OCI-LY1 (cell line): ENCODE measurements at regions not wholly inside any gene's neighbourhood (a gene's known extent, or its start where the extent isn't known, plus 50 kb on each side); places are given as distances from the start of the nearest gene placed in this dataset.
"Not testable (repeated sequence)": the region's sequence is repeated elsewhere in the genome, so short reads cannot be mapped to it uniquely, and the experiment has no call there.

Source experiments
- H2AFZ ChIP-seq: fragments of 200-600 bp; sonication (generic), shearing (Covaris generic); 2 replicates; pipeline ENCODE4 v1.6.0; 2014; ENCODE audit warnings: antibody characterized with exemption, mild to moderate bottlenecking, low read length
- H3F3A ChIP-seq: fragments of 200-600 bp; sonication (generic), shearing (Covaris generic); 2 replicates; pipeline ENCODE4 v1.6.0; 2014; ENCODE audit warnings: mild to moderate bottlenecking, antibody characterized with exemption, low read length, moderate library complexity; ENCODE audit not compliant: insufficient read depth
- H3K27ac ChIP-seq: fragments of 200-600 bp; sonication (generic); 2 replicates; pipeline ENCODE4 v1.5.1; 2014; ENCODE audit warnings: low read length, mixed run types, mild to moderate bottlenecking, low read depth; ENCODE audit not compliant: poor library complexity, severe bottlenecking
- H3K27me3 ChIP-seq: fragments of 200-600 bp; sonication (generic); 2 replicates; pipeline ENCODE4 v1.6.0; 2014; ENCODE audit warnings: antibody characterized with exemption, mild to moderate bottlenecking, low read length, moderate library complexity; ENCODE audit not compliant: insufficient read depth
- H3K36me3 ChIP-seq: fragments of 200-600 bp; sonication (generic); 2 replicates; pipeline ENCODE4 v1.6.1; 2014; ENCODE audit warnings: mild to moderate bottlenecking, antibody characterized with exemption, low read length, moderate library complexity, mixed read lengths; ENCODE audit not compliant: insufficient read depth
- H3K4me1 ChIP-seq: fragments of 200-600 bp; sonication (generic); 2 replicates; pipeline ENCODE4 v1.5.1; 2014; ENCODE audit warnings: mild to moderate bottlenecking, low read length, moderate library complexity; ENCODE audit not compliant: insufficient read depth, severe bottlenecking
- H3K4me2 ChIP-seq: fragments of 200-600 bp; sonication (generic), shearing (Covaris generic); 2 replicates; pipeline ENCODE4 v1.6.1; 2014; ENCODE audit warnings: low read length
- H3K4me3 ChIP-seq: fragments of 200-600 bp; sonication (generic); 2 replicates; pipeline ENCODE4 v1.5.1; 2014; ENCODE audit warnings: low read length, low read depth, mild to moderate bottlenecking, mixed read lengths; ENCODE audit not compliant: poor library complexity, severe bottlenecking
- H3K79me2 ChIP-seq: fragments of 200-600 bp; shearing (Covaris generic); 2 replicates; pipeline ENCODE4 v1.6.1; 2016; ENCODE audit warnings: mixed run types, low read length, mixed read lengths; ENCODE audit not compliant: insufficient read depth
- H3K9ac ChIP-seq: fragments of 200-600 bp; sonication (generic), shearing (Covaris generic); 2 replicates; pipeline ENCODE4 v1.6.1; 2014; ENCODE audit warnings: mild to moderate bottlenecking, low read length, mixed read lengths
- H3K9me2 ChIP-seq: fragments of 200-600 bp; sonication (generic), shearing (Covaris generic); 2 replicates; pipeline ENCODE4 v1.6.1; 2014; ENCODE audit warnings: low read depth, mild to moderate bottlenecking, low read length, mixed read lengths
- H3K9me3 ChIP-seq: fragments of 200-600 bp; shearing (Covaris generic); 2 replicates; pipeline ENCODE4 v1.6.1; 2014; ENCODE audit warnings: low read length, mixed read lengths
- H4K20me1 ChIP-seq: fragments of 200-600 bp; sonication (generic), shearing (Covaris generic); 2 replicates; pipeline ENCODE4 v1.6.0; 2016; ENCODE audit warnings: mild to moderate bottlenecking, low read length; ENCODE audit not compliant: insufficient read depth
- EZH2 ChIP-seq: fragments of 200-600 bp; sonication (generic), shearing (Covaris generic); IDR thresholded peaks from 2 replicates; pipeline ENCODE4 v1.8.0; 2017; ENCODE audit warnings: borderline replicate concordance, mixed run types, mild to moderate bottlenecking, antibody characterized with exemption, low read length, moderate library complexity, mixed read lengths
- TF ChIP-seq, protein P1 (sequence below): fragments of 200-600 bp; sonication (generic), shearing (Covaris generic); IDR thresholded peaks from 2 replicates; pipeline ENCODE4 v1.5.1; 2017; ENCODE audit warnings: mild to moderate bottlenecking, antibody characterized with exemption, low read length, moderate library complexity, mixed read lengths

DNA sequence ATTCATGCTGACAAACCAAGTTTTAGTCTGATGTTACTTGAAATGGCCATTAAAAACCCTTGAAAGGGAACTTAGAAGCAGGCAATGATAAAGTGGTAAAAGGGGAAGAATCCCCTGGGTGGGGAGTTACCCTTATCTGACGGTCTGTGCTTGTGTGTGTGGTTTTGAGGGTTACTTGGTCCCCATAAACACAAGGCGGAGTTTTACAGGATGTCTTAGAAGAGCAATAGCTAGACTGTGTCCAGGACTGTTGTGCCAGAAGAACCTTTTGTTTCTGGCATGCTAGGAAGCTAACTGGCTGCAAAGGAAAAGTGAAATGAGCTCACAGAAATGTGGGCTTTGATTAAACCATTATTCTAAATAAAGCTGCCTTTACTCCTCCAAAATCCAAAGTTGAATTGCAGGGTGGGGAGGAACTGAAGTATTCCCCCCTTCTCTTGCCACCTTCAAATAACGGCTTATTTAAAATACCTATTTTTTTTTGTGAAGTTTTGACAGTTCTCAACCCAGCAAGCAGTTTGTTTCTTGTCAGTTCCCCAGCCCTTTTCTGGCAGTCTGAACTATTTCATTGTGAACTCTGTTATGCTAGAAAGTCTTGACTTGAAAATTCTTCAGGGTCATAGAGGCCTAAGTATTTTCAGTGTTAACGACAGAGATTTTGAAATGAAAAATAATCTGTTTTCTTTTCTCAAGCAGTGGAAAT lies 443.5 kb downstream of the OTOL1 start:
- Histone ChIP-seq H2AFZ (no peak overlapping the region), H3K4me1 (no peaks in the 10 kb centered on the region), H4K20me1 (no peaks in the 10 kb centered on the region), H3K36me3 (no peaks in the 10 kb centered on the region), H3K9me3 (0 out of 2 replicates have a peak, but pooled peaks cover under 1% of the 10 kb centered on the region), H3K9ac (no peak overlapping the region), H3K27me3 (no peaks in the 10 kb centered on the region), H3K9me2 (no peaks in the 10 kb centered on the region), H3K27ac (no peak overlapping the region), H3F3A (no peaks in the 10 kb centered on the region), H3K4me3 (no peak overlapping the region), H3K4me2 (no peak overlapping the region), H3K79me2 (no peaks in the 10 kb centered on the region)
- TF ChIP-seq, protein P1, sequence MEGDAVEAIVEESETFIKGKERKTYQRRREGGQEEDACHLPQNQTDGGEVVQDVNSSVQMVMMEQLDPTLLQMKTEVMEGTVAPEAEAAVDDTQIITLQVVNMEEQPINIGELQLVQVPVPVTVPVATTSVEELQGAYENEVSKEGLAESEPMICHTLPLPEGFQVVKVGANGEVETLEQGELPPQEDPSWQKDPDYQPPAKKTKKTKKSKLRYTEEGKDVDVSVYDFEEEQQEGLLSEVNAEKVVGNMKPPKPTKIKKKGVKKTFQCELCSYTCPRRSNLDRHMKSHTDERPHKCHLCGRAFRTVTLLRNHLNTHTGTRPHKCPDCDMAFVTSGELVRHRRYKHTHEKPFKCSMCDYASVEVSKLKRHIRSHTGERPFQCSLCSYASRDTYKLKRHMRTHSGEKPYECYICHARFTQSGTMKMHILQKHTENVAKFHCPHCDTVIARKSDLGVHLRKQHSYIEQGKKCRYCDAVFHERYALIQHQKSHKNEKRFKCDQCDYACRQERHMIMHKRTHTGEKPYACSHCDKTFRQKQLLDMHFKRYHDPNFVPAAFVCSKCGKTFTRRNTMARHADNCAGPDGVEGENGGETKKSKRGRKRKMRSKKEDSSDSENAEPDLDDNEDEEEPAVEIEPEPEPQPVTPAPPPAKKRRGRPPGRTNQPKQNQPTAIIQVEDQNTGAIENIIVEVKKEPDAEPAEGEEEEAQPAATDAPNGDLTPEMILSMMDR = no peak
- TF ChIP-seq EZH2 = no peak

GRCh38 chr3:161940621-161940965 lies 444.0 kb downstream of the OTOL1 start:
- Histone ChIP-seq H3K36me3 (no peaks in the 10 kb centered on the region), H3K4me3 (no peak overlapping the region), H3K9me3 (0 out of 2 replicates have a peak, but pooled peaks cover 2% of the 10 kb centered on the region), H3K4me2 (no peak overlapping the region), H3K27me3 (no peaks in the 10 kb centered on the region), H3K4me1 (no peaks in the 10 kb centered on the region), H2AFZ (no peak overlapping the region), H3K9me2 (no peaks in the 10 kb centered on the region), H3F3A (no peaks in the 10 kb centered on the region), H3K79me2 (no peaks in the 10 kb centered on the region), H4K20me1 (no peaks in the 10 kb centered on the region), H3K27ac (no peak overlapping the region), H3K9ac (no peak overlapping the region)
- no peak for TF ChIP-seq EZH2
- TF ChIP-seq, protein P1 = no peak

GRCh38 chr3:161941891-161942290 lies 445.3 kb downstream of the OTOL1 start:
- Histone ChIP-seq H3K4me2 (no peak overlapping the region), H3K27ac (no peak overlapping the region), H3F3A (no peaks in the 10 kb centered on the region), H3K9me2 (no peaks in the 10 kb centered on the region), H3K9ac (no peak overlapping the region), H3K27me3 (no peaks in the 10 kb centered on the region), H4K20me1 (no peaks in the 10 kb centered on the region), H3K9me3 (0 out of 2 replicates have a peak, but pooled peaks cover 2% of the 10 kb centered on the region), H3K4me3 (no peak overlapping the region), H2AFZ (no peak overlapping the region), H3K36me3 (no peaks in the 10 kb centered on the region), H3K4me1 (no peaks in the 10 kb centered on the region), H3K79me2 (no peaks in the 10 kb centered on the region)
- no peak for TF ChIP-seq EZH2
- TF ChIP-seq, protein P1 = no peak

GRCh38 chr3:161943801-161944345 lies 447.3 kb downstream of the OTOL1 start:
- H3F3A ChIP-seq, H4K20me1 ChIP-seq, H3K4me2 ChIP-seq, H3K27ac ChIP-seq, H3K4me3 ChIP-seq, H2AFZ ChIP-seq, H3K9me2 ChIP-seq, H3K9me3 ChIP-seq, H3K9ac ChIP-seq, H3K4me1 ChIP-seq, H3K27me3 ChIP-seq, H3K79me2 ChIP-seq, H3K36me3 ChIP-seq: not testable (repeated sequence)
